GM12878 (cell line): ENCODE measurements at regions not wholly inside any gene's neighbourhood (a gene's known extent, or its start where the extent isn't known, plus 50 kb on each side); places are given as distances from the start of the nearest gene placed in this dataset.

Experiments
- FOXK2 ChIP-seq: fragments of 450-650 bp; IDR thresholded peaks from 2 replicates; pipeline ENCODE4 v1.6.1; 2017; ENCODE audit warnings: mild to moderate bottlenecking, moderate library complexity
- HDGF ChIP-seq: fragments of 450-650 bp; IDR thresholded peaks from 2 replicates; pipeline ENCODE4 v1.6.1; 2016; ENCODE audit warnings: antibody characterized with exemption
- TCF12 ChIP-seq: IDR thresholded peaks from 2 replicates; pipeline ENCODE4 v1.6.1; 2011; ENCODE audit warnings: low read depth, mild to moderate bottlenecking, low read length

GRCh38 chr1:208421486-208421885 is 177.3 kb upstream of the PLXNA2 start:
- no peak for TF ChIP-seq HDGF
- TF ChIP-seq TCF12, result no peak
- TF ChIP-seq FOXK2, result no peak
